Stimulated activated CD4-positive, alpha-beta T cell treated with anti-CD3 and anti-CD28 coated beads, Interleukin-4, amount 100 ng/mL, for 24 hours (primary cell): ENCODE measurements at regions not wholly inside any gene's neighbourhood (a gene's known extent, or its start where the extent isn't known, plus 50 kb on each side); places are given as distances from the start of the nearest gene placed in this dataset.

ENCODE experiments used
- DNase-seq: peaks from one replicate; pipeline ENCODE4 v3.0.0-alpha.2; 2020

- no peak for DNase-seq
These were observed 365.9 kb upstream of the ERCC4 start for GRCh38 chr16:13554005-13554404.

DNA sequence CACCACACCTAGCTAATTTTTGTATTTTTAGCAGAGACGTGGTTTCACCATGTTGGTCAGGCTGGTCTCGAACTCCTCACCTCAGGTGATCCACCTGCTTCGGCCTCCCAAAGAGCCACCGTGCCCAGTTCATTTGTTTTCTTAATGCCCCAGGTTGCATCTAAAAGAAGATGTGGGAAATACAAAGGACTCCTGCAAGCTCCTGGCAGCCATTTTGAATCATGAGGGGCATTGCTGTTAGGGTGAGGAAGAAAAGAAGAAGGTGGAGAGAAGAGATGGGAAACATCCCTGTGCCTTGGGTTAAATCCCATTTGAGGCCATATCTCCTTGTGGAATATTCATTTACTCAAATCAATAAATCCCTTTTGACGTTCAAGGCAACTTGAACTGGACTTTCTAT, 365.3 kb upstream of the ERCC4 start:
- no peak for DNase-seq

DNA sequence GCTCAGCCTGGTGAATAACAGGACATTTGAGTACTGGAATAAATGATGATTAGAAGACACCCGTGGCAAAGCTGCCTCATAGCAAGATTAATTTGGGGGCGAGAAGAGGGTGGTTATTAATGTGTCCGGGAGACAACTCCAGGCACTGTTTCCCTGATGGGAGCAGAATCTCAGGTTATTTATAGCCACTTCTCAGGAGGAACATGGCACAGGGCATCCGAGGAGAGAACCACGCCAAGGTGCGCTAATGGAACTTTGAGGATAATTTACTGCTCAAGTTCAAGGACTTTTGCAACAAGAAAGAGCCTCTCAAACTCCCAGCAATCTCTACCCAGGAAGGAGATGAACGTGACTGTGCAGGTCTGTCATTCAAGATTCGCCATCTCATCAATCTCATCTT, 362.5 kb upstream of the ERCC4 start:
- no peak for DNase-seq

DNA sequence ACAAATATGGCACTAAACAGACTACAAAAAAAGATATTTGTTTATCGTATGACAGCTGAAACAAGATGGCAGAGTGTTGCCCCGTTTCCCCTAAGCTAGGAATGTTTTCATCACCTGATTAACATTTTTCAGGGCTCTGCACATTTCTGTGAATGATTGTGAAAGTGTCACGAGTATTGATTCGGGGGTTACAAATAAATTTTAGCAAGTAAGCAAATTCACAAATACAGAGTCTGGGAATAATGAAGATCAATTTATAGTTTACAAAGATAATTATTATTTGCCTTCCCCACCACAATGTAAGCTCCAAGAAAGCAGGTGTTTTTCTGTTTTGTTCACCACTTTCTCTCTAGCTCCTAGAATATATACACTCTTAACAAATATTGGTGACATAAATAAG, 361.2 kb upstream of the ERCC4 start:
- DNase-seq: no peak

DNA sequence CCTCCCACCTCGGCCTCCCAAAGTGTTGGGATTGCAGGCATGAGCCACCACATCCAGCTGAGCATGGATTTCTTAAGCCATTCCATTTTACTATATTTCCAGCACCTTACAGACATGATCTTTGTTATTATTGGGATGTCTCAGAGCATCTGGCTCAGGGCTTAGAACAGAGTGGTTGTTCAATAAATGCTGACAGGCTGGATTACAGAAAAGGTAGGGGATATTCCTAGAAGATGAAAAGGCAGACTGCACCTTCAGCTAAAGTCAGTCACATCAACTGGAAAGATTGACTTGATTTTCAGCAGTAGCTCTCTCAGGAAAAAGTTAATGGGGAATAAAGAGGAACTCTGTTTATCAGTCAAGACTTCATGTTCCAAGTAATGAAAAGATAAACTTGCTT, 360.3 kb upstream of the ERCC4 start:
- no peak for DNase-seq

- no peak for DNase-seq
These were observed 359.8 kb upstream of the ERCC4 start for GRCh38 chr16:13560151-13560550.

- no peak for DNase-seq
These were observed 358.5 kb upstream of the ERCC4 start for GRCh38 chr16:13561291-13562070.

DNA sequence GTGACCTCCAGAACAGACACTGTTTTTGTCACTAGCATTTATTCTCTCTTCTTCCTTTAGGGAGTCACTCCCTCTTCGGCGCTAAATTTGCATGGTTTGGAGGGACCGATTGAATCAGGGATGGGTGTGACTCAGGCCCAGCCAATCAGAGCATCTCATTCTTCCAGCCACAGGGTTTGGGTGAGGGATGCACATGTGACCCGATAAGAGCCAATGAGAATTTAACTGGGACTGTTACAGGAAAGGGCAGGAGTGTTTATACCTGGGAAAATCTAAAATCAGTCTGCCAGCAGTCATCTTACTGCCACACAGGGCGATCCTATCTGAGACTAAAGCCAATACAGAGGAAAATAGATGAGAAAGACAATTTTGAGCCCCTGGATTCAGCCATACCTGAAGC, 351.2 kb upstream of the ERCC4 start:
- DNase-seq: no peak

DNA sequence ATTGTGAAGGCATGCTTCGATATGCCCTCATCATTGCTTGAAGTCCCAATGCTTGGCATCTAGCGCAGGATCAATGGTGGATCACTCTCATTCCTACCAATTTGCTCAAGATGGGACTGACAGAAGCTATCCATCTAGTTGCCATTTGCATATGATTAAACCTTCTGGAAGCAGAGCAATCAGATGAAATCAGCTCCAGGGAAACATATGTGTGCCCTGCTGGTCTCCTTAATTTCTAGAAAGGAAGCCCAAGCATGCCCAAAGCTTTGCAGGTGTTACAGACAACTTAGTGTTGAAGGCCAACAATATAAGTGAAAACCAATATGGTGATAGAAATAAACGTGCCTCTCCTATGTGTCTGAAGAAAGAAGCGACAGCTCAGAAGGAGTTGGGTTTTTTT, 350.0 kb upstream of the ERCC4 start:
- DNase-seq: no peak

GRCh38 chr16:13571036-13571435, 348.9 kb upstream of the ERCC4 start:
- DNase-seq: no peak

DNA sequence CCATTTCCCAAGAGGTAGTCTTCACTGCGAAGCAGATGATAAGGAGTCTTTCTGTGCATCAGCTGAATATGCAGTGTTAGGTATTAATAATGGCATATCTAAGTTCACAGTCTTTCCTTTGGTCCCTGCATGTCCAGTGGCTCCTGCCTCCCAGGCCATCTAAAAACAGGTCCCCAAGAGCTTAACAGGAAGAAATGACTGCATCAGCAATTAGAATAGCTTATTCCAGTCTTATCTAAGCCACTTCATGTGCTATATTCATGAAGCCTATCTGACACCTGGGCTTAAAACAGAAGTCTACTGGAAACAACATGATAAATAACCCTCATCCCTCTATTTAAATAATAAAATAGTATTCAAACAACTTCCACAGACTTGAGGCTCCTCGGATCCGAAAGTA, 346.1 kb upstream of the ERCC4 start:
- no peak for DNase-seq

DNA sequence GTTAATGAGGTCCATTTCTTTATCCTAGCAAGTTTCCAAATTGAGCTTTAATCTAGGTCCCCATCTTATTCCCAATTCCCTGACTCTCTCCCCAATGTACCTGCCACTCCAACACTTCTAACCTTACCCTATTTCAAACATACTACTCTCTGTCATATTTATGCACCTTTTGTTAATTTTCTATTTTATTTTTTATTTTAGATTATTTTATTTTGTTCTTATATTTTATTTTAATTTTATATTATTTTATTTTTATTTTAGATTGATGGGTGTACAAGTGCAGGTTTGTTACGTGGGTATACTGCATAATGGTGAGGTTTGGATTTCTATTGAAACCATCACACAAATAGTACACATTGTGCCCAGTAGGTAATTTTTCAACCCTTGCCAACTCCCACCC, 333.9 kb upstream of the ERCC4 start:
- no peak for DNase-seq

DNA sequence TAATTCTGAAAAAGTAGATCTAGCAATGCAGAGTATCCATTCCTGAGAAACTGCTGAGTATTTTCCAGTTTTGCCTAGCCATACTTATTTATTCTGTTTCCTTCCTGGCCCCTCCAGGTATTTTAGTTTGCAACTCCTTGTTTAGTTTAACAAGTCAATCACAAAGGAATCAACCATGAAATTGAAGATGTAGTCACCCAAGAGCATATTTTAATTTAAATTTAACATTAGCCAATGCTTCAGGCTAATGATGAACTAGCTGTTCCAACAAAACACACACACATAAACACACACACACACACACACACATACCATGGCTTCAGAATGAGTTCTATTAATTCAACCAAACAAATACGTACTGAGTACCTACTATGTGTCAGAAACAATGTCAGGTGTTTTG, 332.8 kb upstream of the ERCC4 start:
- DNase-seq: no peak

GRCh38 chr16:13594823-13595222, 325.1 kb upstream of the ERCC4 start:
- no peak for DNase-seq

DNA sequence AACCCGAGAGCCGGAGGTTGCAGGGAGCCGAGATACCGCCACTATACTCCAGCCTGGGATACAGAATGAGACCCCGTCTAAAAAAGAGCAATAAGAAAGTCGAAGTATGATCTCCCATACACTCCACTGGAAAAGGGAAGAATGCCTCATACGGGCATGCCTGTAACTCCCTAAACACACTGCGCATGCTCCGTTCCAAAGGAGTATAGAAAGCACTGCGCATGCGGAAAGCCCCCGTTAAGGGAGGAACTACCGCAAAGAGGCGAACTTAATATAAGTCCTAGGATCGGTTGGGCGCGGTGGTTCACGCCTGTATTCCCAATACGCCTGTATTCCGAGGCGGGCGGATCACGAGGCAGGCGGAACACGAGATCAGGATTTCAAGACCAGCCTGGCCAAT, 313.1 kb upstream of the ERCC4 start:
- DNase-seq: no peak

GRCh38 chr16:13607289-13607688, 312.7 kb upstream of the ERCC4 start:
- no peak for DNase-seq

GRCh38 chr16:13611596-13611995, 308.4 kb upstream of the ERCC4 start:
- DNase-seq: no peak

GRCh38 chr16:13612623-13613022, 307.3 kb upstream of the ERCC4 start:
- DNase-seq: no peak

DNA sequence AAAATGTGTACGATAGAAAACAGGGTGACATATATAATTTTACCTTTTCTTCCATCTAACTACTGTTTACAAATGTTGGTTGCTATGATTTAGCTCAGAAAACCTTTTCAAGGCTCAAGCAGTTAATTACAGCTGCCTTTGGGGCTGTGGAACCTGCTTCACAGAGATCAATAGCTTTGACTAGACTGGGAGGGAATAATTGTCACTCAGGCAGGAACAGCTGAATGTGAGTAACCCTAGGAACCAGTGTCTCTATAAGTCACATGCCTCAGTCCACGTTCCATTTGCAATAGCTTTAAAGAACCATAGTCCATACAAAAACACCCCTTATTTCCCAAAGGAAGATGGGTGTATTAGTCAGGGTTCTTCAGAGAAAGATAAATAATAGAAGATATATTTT, 306.8 kb upstream of the ERCC4 start:
- DNase-seq: no peak

- no peak for DNase-seq
These were observed 298.3 kb upstream of the ERCC4 start for GRCh38 chr16:13621639-13622038.

DNA sequence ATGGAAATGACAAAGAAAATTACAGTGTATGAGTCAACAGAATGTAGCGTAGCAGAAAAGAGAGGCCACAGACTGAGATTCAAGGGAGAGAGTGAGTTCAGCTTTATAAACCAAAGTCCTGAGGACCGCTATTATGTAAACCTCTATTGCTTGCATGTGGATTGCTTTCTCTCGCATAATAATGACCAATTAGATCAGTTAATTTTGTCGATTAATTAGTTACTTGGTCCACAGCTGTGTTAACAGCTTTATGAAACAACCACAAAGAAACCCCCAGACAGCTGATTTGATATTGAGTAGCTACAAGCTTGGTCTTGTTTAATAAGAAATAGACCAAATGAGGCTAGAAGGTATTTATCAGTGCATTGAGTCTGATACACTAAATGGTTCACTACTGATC, 291.8 kb upstream of the ERCC4 start:
- no peak for DNase-seq

- no peak for DNase-seq
These were observed 290.2 kb upstream of the ERCC4 start for GRCh38 chr16:13629704-13630103.

DNA sequence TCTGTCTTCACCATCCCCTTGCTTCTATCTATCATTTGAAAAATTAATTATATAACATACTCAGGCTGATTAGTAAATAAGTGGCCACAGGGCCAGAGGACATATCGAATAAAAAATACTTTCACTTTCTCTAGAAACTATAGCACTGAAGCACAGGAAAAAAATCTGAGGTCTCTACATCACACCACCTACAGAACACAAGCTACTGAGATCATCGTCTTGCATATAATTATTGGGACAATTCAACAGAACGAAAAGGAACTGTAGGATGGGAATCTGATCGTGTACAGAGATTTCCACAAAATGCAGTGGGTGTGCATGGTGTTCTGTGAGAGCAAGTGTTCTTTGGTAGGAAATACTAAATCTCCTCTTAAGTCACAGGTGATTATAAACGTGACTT, 289.6 kb upstream of the ERCC4 start:
- no peak for DNase-seq

DNA sequence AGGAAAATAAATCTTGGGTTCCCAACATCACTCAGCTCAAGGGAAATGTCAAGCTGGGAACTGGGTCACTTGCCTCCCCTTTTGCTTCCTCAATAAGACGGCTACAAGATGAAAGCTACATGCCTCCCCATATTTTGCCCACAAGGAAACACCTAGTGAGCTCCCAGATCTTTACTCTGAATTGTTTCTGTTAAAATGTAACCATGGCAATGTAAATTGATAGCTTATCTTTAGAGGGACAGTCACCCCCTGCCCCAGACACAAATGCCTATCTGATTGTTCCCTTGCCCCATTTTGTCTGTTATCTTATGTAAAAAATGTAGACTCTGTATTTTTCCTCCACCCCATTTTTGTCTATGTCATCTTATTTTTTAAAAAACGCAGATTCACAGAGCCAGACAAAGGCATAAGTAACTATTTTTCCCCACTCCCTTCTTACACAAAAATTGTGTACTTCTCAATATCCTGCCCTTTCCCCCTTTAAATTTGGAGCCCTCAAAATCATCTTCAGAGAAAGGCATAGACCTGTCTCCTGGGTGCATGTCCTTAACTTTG, 288.7 kb upstream of the ERCC4 start:
- no peak for DNase-seq

DNA sequence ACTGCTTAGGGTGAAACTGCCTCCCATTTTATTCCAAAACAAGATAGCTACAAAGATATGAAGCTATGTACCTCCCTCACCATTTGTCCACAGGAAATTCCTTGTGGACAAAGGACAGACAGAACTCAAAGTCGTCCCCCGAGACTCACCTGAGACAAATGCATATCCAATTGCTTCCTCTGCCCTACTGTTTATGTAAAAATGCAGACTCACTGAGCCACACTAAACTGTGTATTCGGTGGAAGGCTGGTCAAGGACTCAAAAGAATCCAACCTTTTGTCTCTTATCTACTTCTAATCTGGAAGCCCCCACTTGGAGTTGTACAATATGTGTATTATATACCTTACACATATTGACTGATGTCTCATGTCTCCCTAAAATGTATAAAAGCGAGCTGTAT, 288.0 kb upstream of the ERCC4 start:
- DNase-seq: no peak
